GM21619 (cell line): ENCODE measurements at regions not wholly inside any gene's neighbourhood (a gene's known extent, or its start where the extent isn't known, plus 50 kb on each side); places are given as distances from the start of the nearest gene placed in this dataset.

Experiments
- ATAC-seq: cut with Tn5 transposase; IDR thresholded peaks from one replicate; pipeline ENCODE4 v1.9.1; 2021; ENCODE audit not compliant: unreplicated experiment

- no peak for ATAC-seq
These were observed 204.4 kb downstream of the CXCL12 start for GRCh38 chr10:44180321-44181168.

- ATAC-seq, result no peak
These were observed 206.0 kb downstream of the CXCL12 start for GRCh38 chr10:44178856-44179255.

GRCh38 chr10:44178281-44178680, 206.6 kb downstream of the CXCL12 start:
- no peak for ATAC-seq

GRCh38 chr10:44177610-44178009, 207.3 kb downstream of the CXCL12 start:
- no peak for ATAC-seq

- ATAC-seq, result no peak
These were observed 208.6 kb downstream of the CXCL12 start for GRCh38 chr10:44176311-44176710.

GRCh38 chr10:44173608-44173894, 211.3 kb downstream of the CXCL12 start:
- no peak for ATAC-seq

GRCh38 chr10:44172883-44173607, 211.9 kb downstream of the CXCL12 start:
- no peak for ATAC-seq

- ATAC-seq, result no peak
These were observed 213.1 kb downstream of the CXCL12 start for GRCh38 chr10:44171765-44172164.

- ATAC-seq, result no peak
These were observed 216.4 kb downstream of the CXCL12 start for GRCh38 chr10:44168478-44168877.

GRCh38 chr10:44167752-44168151, 217.1 kb downstream of the CXCL12 start:
- no peak for ATAC-seq

GRCh38 chr10:44166441-44166840, 218.5 kb downstream of the CXCL12 start:
- no peak for ATAC-seq

- no peak for ATAC-seq
These were observed 220.5 kb downstream of the CXCL12 start for GRCh38 chr10:44164251-44164956.

- ATAC-seq, result no peak
These were observed 223.7 kb downstream of the CXCL12 start for GRCh38 chr10:44161184-44161583.

GRCh38 chr10:44157574-44157973, 227.3 kb downstream of the CXCL12 start:
- no peak for ATAC-seq

- ATAC-seq, result no peak
These were observed 229.9 kb downstream of the CXCL12 start for GRCh38 chr10:44154956-44155355.

GRCh38 chr10:44153918-44154670, 230.8 kb downstream of the CXCL12 start:
- ATAC-seq, result no peak

- no peak for ATAC-seq
These were observed 241.3 kb downstream of the CXCL12 start for GRCh38 chr10:44143556-44143955.

- ATAC-seq, result no peak
These were observed 252.3 kb downstream of the CXCL12 start for GRCh38 chr10:44132361-44133289.

GRCh38 chr10:44126291-44126717, 258.6 kb downstream of the CXCL12 start:
- no peak for ATAC-seq

- ATAC-seq, result no peak
These were observed 259.0 kb downstream of the CXCL12 start for GRCh38 chr10:44125879-44126278.
